ENCODE measurements at regions not wholly inside any gene's neighbourhood (a gene's known extent, or its start where the extent isn't known, plus 50 kb on each side); places are given as distances from the start of the nearest gene placed in this dataset.

GRCh38 chr7:156002362-156003066, 190.3 kb upstream of the SHH start:
- H3K9me1 ChIP-seq (replicated peaks; ENCODE audit: control insufficient read depth, extremely low read depth, insufficient read depth, low read length), result no peaks in the 10 kb centered on the region
- no peak overlapping the region for H2AFZ ChIP-seq (ENCODE audit: low read depth, low read length)
- POLR2A ChIA-PET, result no interaction called here
- DNase-seq (ENCODE audit: low read depth, low spot score) (no peak), FAIRE-seq (no peak)
- H3K9ac ChIP-seq (replicated peaks; ENCODE audit: extremely low read depth, insufficient read depth, low read length), result no peak overlapping the region
- no peak for TF ChIP-seq CTCF (IDR thresholded peaks at IDR 0.05; ENCODE audit: extremely low read depth in 1 of 2, insufficient read depth in 1 of 2, low read depth in 1 of 2, low read length in 2 of 2)
- TF ChIP-seq POLR2A (IDR thresholded peaks at IDR 0.05; ENCODE audit: low read depth, low read length), result no peak
- TF ChIP-seq FOS (IDR thresholded peaks at IDR 0.05; ENCODE audit: borderline replicate concordance, insufficient read depth, low read length), result no peak
- no peak for TF ChIP-seq POLR2AphosphoS5 (IDR thresholded peaks at IDR 0.05; ENCODE audit: insufficient read depth, low read depth, low read length)
- no peak for TF ChIP-seq EZH2 (IDR thresholded peaks at IDR 0.05; ENCODE audit: borderline replicate concordance, low read depth, low read length, severe bottlenecking)
- no peak for TF ChIP-seq JUN (IDR thresholded peaks at IDR 0.05; ENCODE audit: borderline replicate concordance, insufficient read depth, insufficient read length, low read depth)
- TF ChIP-seq MYC (IDR thresholded peaks at IDR 0.05; ENCODE audit: low read depth, low read length), result no peak
- no peak for TF ChIP-seq GATA2 (IDR thresholded peaks at IDR 0.05; ENCODE audit: insufficient read depth, insufficient read length, low read depth, low read length)
- TF ChIP-seq MAX (IDR thresholded peaks at IDR 0.05; ENCODE audit: insufficient read depth, insufficient read length), result no peak
- intact Hi-C loops (cut with micrococcal nuclease) (no loop called here), dilution Hi-C loops (cut with MboI; ENCODE audit: extremely low pct_ligation_motif_present, low sequenced_read_pairs) (no loop called here)
- no peaks in the 10 kb centered on the region for H3K36me3 ChIP-seq (ENCODE audit: control insufficient read depth in 2 of 2, extremely low read depth in 1 of 2, insufficient read depth in 2 of 2, low read length in 2 of 2)
- H3K9me3 ChIP-seq (replicated peaks; ENCODE audit: control insufficient read depth, insufficient read depth, low read length), result peaks cover 2% of the 10 kb centered on the region
- no peak overlapping the region for H3K4me2 ChIP-seq (ENCODE audit: insufficient read depth, low read length)
- BruUV-seq (replicated peaks), result no TSS peak
- CTCF ChIA-PET, result no interaction called here
- no peak overlapping the region for H3K27ac ChIP-seq (ENCODE audit: insufficient read depth, low read depth, low read length)
- no peak overlapping the region for H3K4me3 ChIP-seq (replicated peaks in 1 of 3; ENCODE audit: insufficient read depth in 1 of 3, low read depth in 1 of 3, low read length in 3 of 3)
- H3K27me3 ChIP-seq (ENCODE audit: control insufficient read depth in 2 of 2, insufficient read depth in 2 of 2, low read length in 2 of 2), result no peaks in the 10 kb centered on the region
- H4K20me1 ChIP-seq (replicated peaks; ENCODE audit: control insufficient read depth, extremely low read depth, insufficient read depth, low read length), result no peaks in the 10 kb centered on the region
- no peaks in the 10 kb centered on the region for H3K4me1 ChIP-seq (ENCODE audit: control insufficient read depth, extremely low read depth, insufficient read depth, low read length)
- H3K79me2 ChIP-seq (ENCODE audit: control insufficient read depth, insufficient read depth, low read length), result no peaks in the 10 kb centered on the region
